Hematopoietic multipotent progenitor cell treated with erythropoietin and hydrocortisone succinate and interleukin-3 and kit ligand, for 17 days (in vitro differentiated cells): ENCODE measurements at regions not wholly inside any gene's neighbourhood (a gene's known extent, or its start where the extent isn't known, plus 50 kb on each side); places are given as distances from the start of the nearest gene placed in this dataset.
"Not testable (repeated sequence)": the region's sequence is repeated elsewhere in the genome, so short reads cannot be mapped to it uniquely, and the experiment has no call there.

ENCODE experiments used
- DNase-seq: peaks from one replicate; pipeline ENCODE4 v3.0.0-alpha.2; 2015; ENCODE audit warnings: low spot score

DNA sequence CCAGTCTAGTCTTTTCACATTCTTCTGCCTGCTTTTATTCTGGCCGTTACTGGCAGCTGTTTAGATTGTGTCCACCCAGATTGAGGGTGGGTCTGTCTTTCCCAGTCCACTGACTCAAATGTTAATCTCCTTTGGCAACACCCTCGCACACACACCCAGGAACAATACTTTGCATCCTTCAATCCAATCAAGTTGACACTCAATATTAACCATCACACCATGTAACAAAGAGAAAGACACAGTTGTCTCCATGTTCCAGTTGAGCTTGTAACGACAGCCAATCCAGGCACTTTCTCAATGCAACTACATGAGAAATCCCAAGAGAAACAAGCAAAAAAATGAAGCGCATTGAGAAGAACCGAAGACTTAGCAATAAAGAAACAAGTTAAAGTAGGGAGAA lies 877.7 kb downstream of the LTN1 start:
- not testable (repeated sequence) for DNase-seq

DNA sequence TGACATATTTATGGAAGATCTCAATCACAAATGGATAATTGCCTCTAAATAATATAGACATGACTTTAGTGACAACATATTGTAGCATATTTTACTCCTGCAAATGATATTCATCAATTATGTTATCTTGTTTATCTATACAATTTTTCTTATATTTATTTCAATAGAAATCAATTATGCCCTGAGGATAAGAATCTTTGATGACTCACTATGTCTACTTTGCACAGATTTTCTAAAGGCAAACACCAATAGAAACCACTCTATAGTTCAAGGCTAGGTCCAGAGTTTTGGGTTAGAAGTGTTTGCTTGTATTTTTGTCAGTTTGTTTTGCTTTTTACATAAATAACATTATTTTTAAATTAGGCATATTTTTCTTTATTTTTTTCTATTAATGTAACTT lies 879.0 kb downstream of the LTN1 start:
- DNase-seq = no peak

DNA sequence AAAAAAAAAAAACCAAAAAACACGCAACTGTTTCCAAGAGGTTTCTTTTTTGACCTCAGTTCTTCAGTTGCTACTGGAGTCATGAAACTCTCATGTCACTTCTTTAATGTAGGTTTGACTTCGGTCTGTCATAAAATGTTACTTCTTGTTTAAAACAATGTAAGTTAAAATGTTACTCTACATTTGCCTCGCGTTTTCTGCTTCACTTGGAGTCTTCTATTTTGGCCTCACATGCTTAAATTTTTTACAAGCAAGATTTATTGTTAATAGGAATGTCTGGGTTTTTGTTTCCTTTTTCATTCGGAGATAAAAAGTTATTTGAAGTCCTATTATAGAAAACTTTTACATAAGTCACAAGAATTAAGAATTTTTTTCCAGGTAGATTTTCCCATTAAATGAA lies 880.2 kb downstream of the LTN1 start:
- no peak for DNase-seq

DNA sequence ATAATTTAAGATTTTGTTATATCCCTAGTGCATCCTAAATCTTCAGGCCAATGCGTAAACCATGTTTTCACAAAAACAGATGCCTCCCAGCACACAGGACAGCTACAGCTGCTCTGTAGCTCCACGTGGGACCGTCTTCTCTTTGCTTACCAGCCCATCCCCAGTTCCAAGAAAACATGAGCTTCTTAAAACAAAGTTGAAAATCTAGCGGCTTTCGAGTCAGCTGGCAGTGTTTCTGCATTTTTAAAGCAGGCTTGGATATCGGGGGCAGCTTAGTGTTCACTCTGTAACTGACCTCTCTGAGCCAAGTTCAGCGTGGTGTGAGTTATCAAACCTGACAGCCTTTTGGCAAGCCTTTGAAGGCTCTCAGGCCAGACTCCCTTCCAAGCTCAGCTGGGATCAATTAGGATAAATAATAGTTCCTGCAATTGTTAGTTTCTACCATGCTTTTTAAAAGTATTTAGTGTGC lies 881.5 kb downstream of the LTN1 start:
- no peak for DNase-seq

DNA sequence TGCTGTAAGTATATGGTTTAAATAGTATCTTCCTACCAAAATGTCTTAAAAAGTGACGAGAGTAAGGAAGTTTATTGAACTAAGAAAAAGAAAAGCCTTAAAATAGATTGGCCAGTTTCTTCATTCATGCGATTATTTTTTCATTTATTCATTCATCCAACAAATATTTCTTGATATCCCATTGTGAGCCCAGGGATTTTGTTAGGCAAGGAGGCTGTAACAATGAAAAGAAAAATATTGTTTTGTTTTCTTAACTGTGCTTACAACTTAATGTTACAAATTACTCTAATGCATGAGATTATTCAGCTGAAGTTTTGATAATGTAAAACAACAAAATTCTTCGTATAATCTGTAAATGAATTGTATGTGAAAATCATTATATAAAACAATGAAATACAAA lies 882.0 kb downstream of the LTN1 start:
- no peak for DNase-seq

DNA sequence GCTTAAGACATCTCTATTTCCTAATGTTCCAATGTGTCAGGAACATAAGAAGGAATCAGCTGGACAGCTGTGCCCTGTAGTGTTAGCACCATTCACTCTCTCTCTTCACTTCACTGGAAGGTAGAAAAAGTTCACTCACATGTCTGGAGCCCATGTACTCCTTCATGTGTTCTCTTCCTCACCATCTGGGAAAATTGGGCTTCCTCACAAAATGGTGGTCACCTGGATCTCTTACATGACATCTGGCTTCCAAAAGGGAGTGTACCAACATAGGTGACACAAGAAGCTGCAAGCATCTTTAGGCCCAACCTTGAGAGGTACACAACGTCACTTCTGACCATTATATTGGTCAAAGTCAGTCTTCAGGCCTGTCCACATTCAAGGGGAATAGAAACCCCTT lies 882.6 kb downstream of the LTN1 start:
- no peak for DNase-seq

DNA sequence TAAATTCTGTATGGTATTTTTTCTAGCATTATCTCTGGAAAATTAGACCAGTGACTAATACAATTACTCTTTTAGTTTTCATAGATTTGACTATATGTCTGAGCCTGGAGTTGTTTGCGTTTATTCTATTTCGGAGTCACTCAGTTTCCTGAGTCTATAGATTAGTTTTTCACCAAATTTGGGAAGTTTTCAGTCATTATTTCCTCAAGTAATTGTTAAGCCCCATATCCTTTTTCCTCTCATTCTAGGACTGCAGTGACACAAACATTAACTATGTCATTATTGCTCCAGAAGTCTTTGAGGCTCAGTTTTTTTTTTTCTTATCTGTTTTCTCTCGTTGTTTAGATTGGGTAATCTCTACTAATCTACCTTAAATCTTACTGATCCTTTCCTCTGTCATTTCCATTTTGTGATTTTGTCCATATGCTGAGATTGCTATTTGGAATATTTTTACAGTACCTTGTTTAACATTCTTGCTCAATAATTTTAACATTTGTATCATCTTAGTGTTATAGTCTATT lies 886.2 kb downstream of the LTN1 start:
- DNase-seq = no peak

DNA sequence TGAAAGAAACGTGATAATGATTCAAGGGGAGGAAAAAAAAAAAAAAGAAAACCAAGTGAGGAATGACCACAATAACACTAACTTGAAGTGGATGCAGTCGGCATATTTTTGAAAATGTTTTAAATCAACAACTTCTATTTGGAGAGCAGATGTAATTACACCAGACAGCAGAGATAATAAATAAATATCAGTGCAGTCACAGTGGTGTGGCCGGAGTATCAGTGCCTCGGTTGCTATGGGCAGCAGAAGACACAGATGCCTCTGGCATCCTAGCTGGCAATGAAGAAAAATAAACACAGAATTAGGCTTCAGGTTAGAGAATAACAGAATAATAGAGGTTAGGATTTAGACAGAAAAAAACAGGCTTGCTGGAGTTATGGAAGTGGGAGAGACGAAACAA lies 888.3 kb downstream of the LTN1 start:
- no peak for DNase-seq

DNA sequence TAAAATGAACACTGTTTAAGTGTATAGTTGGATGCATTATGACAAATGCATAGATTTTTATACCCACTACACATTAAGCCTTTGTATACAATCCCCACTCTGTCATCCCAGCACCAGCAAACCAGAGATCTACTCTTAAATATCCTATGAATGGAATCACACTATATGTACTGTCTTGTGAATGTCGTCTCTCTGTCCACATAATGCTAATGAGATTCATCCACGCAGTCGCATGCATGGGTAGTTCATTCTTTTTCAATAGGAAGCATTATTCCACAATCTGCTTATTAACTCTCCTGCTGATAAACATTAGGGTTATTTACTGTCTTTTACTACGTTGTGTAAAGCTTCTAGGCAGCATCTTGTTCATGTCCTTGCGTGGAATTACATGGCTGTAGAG lies 892.3 kb downstream of the LTN1 start:
- no peak for DNase-seq

DNA sequence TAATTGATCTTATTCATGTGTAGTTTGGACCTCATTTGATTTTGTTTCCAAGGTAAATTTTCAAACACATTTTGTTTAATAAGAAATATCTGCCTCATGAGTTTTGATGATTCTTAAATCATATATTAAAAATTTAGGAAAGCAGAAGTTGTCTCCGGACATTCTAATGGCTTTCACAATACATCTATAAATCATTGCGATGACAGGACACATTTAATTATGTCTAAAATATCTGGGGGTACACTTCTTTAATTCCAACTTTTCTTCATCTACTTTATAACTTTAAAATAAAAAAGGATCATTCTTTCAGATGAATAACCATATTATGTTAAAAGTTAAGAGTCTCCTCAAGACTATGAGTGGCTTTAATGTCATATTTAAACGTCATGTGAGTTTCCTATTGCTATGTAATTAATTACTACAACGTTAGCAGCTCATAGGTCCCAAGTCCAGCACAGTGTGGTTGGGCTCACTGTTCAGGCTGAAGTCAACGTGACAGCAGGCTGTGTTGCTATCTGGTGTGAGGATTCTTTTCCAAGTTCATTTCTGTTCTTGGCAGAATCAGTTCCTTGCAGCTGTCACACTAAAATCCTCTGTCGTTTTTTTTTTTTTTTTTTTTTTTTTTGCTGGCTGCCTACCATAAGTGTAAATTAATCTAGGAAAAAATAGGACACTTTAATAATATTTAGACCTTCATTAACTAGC lies 893.5 kb downstream of the LTN1 start:
- no peak for DNase-seq

DNA sequence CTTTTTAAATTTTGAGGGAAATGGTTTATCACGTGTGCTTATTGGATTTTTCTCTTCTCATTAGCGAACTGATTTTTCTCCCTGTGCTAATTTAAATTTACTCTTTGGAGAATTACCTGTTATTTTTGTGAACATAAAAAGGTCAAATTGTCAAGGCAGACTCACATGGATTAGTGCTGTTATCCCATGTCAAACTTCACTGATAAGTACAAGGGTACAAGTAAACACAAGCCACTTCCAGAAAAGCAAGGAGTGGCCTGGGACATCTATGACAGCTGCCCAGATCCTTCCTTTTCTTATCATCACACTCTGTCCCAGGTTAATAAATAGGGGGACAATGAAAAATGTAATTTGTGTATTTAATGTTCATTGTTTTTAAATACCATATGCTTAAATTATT lies 901.2 kb downstream of the LTN1 start:
- DNase-seq = no peak

DNA sequence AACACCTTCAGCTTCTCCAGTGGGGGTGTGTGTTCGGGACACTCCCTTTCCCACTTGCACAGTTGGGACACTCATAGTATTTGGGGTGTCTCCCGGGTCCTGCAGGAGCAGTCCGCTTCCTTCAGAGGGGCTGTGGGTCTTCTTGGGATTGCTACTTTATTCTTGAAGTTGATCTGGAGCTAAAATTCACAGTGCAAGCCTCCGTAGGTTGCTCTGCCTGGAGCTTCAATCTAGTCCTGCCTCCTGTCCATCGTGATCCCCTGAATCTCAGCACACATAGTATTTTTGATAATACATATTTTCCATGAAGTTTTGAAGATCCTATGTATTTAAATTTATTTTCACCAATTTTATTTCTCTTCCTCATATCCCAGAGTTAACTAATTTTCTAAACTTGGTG lies 902.1 kb downstream of the LTN1 start:
- no peak for DNase-seq

DNA sequence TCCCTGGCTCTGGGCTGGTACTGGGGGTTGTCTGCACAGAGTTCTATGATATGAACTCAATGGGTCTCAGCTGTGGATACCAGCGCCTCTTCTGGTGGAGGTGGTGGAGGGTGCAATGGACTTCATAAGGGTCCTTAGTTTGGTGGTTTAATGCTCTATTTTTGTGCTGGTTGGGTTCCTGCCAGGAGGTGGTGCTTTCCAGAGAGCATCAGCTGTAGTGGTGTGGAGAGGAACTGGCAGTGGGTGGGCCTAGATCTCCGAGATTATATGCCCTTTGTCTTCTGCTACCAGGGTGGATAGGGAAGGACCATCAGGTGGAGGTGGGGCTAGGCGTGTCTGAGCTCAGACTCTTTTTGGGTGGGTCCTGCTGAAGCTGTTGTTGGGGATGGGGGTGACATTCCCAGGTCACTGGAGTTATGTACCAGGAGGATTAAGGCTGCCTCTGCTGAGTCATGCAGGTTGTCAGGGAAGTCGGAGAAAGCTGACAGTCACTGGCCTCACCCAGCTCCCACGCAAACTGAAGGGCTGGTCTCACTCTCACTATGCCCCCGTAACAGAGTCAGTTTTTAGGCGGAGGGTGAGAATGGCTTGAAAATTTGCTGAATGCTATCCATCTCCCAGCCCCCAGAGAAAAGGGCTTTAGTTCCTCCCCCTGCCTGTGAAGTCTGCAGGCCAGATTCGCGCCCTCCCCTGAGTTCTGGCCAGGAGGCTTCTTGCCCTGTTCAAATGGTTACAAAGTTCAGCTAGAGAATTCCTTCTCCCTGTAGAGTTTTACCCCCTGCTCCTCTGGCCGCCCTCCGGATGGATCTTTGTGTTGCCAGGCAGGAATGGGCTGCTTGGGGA lies 902.9 kb downstream of the LTN1 start:
- DNase-seq = no peak

DNA sequence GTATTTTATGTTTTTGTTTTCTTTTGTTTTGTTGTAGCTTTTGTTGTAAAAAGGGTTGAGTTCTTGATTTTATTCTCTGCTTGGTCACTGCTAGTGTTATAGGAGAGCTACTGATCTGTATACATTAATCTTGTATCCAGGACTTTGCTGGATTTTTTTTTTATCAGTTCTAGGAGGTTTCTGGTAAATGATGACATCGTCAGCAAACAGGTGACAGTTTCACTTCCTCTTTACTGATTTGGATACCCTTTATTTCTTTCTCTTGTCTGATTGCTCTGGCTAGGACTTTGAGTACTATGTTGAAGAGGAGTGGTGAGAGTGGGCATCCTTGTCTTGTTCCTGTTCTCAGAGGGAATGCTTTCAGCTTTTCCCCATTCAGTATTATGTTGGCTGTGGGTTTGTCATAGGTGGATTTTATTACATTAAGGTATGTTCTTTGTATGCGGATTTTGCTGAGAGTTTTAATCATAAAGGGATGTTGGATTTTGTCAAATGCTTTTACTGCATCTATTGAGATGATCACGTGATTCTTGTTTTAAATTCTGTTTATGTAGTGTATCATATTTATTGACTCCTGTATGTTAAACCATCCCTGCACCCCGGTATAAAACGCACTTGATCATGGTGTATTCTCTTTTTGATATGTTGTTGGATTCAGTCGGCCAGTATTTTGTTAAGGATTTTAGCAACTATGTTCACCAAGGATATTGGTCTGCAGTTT lies 905.7 kb downstream of the LTN1 start:
- DNase-seq = no peak

DNA sequence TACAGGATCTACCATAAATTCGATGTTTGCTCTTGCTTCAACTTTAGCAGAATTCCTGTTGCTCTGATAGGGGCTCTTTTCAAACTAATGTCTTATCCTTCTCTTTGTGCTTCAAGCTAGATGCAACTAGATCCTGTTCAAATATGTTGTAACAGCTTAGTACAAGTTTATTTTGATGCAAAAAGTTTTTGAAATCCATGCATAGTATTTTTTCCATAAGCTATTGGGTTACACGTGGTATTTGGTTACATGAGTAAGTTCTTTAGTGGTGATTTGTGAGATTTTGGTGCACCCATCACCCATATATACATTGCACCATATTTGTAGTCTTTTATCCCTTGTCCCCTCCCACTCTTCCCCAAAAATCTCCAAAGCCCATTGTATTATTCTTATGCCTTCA lies 907.7 kb downstream of the LTN1 start:
- no peak for DNase-seq

DNA sequence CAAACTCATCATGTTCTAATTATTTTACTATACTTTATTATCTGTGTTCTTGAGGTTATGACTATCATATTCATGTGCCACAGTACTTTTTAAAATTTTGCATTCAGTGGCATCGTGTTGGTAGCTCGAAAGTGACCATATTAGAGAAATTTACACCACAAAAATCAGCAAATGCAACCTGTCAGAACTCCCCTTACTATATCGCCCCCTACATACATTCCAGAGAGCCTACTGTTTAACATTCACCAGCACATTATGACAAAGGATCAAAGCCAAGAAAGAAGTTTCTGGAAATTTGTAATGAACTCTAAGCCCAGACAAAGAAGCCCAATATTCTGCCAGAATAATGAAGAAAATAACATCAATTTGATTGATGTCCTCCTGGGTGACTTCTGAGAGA lies 909.3 kb downstream of the LTN1 start:
- no peak for DNase-seq

DNA sequence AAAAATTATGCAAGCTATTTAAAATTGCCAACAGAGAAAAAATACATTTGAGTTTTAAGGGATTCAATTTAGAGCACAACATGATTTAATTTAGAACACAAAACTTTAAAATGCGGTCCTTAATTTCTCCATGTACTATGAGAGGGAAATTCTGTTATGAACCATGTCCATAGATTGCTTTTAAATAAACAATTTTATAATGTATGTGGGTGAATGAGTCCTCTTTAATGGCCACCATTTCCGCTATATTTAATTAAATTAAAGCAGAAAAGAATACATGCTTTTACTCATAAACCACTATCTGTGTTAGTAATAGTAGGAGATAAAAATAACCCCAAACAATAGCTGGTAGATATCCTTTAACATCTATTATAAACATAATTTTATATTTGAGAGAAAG lies 914.6 kb downstream of the LTN1 start:
- DNase-seq = no peak

DNA sequence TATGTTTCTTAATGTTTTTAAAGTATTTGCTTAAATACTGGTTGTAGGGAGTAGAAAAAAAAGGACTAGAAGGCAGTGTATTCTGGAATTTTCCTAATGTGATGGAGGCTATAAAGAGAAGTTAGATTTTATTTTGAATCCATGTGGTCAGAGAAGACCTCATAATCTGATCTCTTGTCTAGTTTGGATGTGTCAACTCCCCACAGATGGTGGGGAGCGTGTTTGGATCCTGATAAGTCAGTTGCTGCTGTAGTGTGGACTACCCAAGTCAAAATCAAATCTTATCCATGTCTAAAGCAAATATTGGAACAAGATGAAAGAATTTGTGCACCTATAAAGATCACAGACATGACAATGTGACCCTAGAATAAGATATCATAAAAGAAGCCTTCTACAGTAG lies 918.0 kb downstream of the LTN1 start:
- DNase-seq = no peak

DNA sequence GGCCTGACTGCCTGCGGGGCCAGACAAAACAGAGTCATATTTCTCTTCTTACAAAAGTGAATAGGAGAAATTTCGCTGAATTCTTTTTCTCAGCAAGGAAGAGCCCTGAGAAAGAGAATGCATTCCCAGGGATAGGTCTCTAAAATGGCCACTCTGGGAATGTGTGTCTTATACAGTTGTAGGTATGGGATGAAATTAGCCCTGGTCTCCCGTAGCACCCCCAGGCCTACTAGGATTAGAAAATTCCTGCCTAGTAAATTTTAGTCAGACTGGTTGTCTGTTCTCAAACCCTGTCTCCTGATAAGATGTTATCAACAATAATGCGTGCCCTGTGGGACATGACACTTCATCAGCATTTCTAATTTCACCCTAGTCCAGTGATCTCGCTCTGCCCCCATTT lies 920.1 kb downstream of the LTN1 start:
- DNase-seq = no peak

DNA sequence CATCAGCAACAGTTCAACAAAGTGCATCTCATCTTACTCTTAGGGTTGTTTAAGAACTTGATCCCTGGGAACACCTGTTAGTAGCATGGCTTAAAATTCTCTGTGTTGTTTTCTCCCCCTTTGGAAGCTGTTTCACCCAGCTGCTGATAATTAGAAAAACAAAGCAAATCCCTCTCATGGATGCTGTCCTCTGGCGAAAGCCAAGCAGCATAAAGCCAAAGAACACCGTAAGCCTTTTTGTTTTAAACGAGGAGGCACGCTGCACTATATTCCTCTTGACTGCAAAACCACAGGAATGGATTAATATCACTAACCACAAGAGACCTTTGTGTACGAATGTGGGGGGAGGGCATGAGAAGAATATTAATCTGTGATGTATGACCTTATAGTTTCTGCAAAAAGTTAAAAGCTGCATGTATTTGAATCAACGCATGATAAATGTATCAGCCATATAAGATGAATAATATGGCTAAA lies 923.2 kb downstream of the LTN1 start:
- DNase-seq = no peak

DNA sequence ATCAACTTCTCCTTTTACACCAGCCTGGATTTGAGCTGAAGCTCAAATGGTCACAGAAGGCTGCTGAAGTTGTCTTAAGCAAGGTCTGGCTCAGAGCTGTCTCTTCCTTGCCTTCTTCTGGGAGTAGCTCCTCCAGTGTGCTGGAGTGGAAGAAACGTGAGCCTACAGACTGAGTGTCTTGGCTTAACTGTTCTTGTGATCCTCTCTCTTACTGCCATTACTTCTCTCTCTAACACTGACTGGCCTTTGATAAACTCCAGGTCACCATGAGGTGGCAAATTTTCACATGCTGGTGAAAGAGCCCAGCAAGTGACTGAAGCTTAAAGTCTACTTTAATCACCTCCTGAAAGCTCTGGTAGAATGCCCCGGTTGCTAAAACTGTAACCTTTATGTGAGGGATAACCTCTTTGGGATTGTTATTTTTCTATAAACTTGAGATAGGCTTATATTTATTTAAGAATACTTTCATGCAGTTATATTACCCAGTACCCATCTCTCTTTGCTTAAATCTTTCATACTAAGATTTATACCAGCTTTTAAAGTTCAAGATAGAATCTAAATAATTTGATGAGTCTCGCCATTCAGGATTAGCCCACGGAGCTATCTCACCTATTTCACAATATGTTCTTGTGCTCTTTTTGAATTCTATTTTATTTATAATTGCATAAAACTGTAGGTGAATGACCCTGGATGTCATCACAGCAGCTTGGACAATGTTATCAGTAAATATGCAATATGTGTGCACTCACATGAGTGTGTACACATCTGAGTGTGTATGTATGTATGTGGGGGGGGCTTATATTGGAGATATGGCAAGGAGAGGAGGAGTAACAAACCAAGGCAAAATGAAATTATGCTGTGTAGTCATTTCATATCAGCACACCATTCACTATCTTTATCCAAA lies 924.0 kb downstream of the LTN1 start:
- DNase-seq = no peak
